ENCODE measurements at regions not wholly inside any gene's neighbourhood (a gene's known extent, or its start where the extent isn't known, plus 50 kb on each side); places are given as distances from the start of the nearest gene placed in this dataset.
"Not testable (repeated sequence)": the region's sequence is repeated elsewhere in the genome, so short reads cannot be mapped to it uniquely, and the experiment has no call there.

GRCh38 chr1:213481395-213481794 lies 430.4 kb downstream of the RPS6KC1 start:
- no peak for DNase-seq

GRCh38 chr1:213484333-213484732 lies 433.3 kb downstream of the RPS6KC1 start:
- DNase-seq, result no peak

GRCh38 chr1:213484758-213485157 lies 433.7 kb downstream of the RPS6KC1 start:
- DNase-seq, result no peak

GRCh38 chr1:213486488-213486887 lies 435.4 kb downstream of the RPS6KC1 start:
- DNase-seq, result no peak

- DNase-seq, result no peak
Measured at GRCh38 chr1:213491468-213491867, 440.4 kb downstream of the RPS6KC1 start.

GRCh38 chr1:213492161-213493041 lies 441.4 kb downstream of the RPS6KC1 start:
- DNase-seq, result no peak

GRCh38 chr1:213499444-213499843 lies 448.4 kb downstream of the RPS6KC1 start:
- DNase-seq, result no peak

GRCh38 chr1:213507472-213508223 lies 456.6 kb downstream of the RPS6KC1 start:
- no peak for DNase-seq

- no peak for DNase-seq
Measured at GRCh38 chr1:213511173-213511572, 460.1 kb downstream of the RPS6KC1 start.

GRCh38 chr1:213512316-213512715 lies 461.3 kb downstream of the RPS6KC1 start:
- no peak for DNase-seq

GRCh38 chr1:213513006-213513405 lies 462.0 kb downstream of the RPS6KC1 start:
- no peak for DNase-seq

- not testable (repeated sequence) for DNase-seq
Measured at GRCh38 chr1:213514408-213515179, 463.6 kb downstream of the RPS6KC1 start.

GRCh38 chr1:213519098-213519497 lies 468.1 kb downstream of the RPS6KC1 start:
- no peak for DNase-seq

GRCh38 chr1:213521206-213521605 lies 466.6 kb upstream of the PROX1 start:
- DNase-seq, result no peak

- no peak for DNase-seq
Measured at GRCh38 chr1:213523781-213524398, 463.9 kb upstream of the PROX1 start.

- DNase-seq, result no peak
Measured at GRCh38 chr1:213526306-213526705, 461.5 kb upstream of the PROX1 start.

GRCh38 chr1:213530611-213531320 lies 457.0 kb upstream of the PROX1 start:
- DNase-seq, result no peak

- no peak for DNase-seq
Measured at GRCh38 chr1:213531369-213532310, 456.1 kb upstream of the PROX1 start.

GRCh38 chr1:213533125-213533524 lies 454.6 kb upstream of the PROX1 start:
- DNase-seq, result no peak

- DNase-seq, result no peak
Measured at GRCh38 chr1:213535679-213536078, 452.1 kb upstream of the PROX1 start.

- no peak for DNase-seq
Measured at GRCh38 chr1:213538251-213538650, 449.5 kb upstream of the PROX1 start.
